ENCODE measurements at regions not wholly inside any gene's neighbourhood (a gene's known extent, or its start where the extent isn't known, plus 50 kb on each side); places are given as distances from the start of the nearest gene placed in this dataset.

- DNase-seq, result no peak
These were observed 247.5 kb downstream of the NSG2 start for GRCh38 chr5:174293006-174293405.

- DNase-seq, result no peak
These were observed 248.0 kb downstream of the NSG2 start for GRCh38 chr5:174293481-174293880.

GRCh38 chr5:174294891-174295620 is 249.6 kb downstream of the NSG2 start:
- no peak for DNase-seq

DNA sequence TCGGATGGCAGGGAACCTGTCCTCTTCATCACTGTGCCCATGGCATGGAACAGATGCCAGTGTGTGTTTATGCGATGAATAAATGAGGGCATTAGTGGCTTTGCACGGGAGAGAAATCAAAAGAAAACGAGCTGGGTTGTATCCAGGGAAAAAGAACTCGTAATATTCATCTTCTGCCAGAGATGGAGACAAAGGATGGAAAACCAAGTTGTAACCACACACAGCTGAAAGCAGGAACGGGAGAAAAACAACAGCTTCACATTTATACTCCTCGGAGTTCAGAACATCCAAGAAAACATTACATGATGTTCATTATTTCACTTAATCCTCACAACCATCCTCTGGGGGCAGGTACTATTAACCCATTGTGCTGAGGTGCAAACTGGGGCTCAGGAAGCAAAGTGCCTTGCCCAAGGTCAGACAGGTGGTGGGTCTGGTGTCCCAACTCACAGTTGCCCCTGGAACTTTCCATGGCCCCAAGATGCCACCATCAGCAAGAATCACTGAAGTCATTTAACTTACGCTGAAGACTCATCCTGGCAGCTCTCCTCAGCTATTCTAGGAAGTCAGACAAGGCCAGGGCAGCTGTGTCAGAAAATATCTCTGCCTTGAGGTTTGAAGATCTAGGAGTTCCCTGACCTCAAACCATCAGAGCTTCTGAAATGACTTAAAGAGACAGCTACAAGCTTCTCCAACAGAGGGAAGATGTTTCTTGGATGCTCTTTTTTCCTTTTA is 250.4 kb downstream of the NSG2 start:
- no peak for DNase-seq

DNA sequence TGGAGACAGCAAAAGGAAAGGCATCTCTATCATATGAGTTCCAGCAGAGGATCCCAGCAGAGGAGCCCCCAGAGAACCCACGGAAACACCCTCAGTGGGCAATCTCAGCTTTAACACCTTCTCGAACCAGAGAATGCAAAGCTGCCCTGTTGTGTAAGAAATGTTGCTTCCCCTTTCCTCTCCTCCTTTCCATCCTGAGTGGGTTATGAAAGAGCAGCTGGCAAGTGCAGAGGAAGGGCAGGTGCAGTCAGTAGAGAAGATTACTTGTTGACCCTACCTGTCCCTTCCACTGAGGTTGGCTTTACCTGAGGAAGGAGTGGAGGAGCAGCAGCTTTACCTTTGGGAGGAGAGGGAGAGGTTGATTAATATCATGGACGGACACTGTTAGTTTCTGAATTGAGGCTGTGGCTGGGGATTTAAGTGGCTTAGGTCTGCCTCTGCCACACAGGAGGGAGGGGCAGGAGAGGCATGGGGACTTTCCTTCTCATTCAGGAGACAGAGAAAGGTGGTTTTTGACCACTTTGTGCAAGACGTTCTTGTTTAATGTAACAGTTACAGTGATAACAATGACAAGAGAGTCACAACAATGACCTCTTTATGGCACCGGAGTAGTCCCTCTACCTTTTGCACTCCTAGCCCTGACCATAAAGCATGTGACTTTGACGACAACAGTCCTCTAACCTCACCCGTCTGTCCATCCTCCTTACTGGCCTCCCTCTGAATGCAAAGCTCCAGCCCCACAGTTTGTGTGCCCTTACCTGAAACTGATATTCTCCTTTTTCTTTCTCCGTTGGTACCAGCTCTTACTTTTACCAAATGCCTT is 254.8 kb downstream of the NSG2 start:
- no peak for DNase-seq

DNA sequence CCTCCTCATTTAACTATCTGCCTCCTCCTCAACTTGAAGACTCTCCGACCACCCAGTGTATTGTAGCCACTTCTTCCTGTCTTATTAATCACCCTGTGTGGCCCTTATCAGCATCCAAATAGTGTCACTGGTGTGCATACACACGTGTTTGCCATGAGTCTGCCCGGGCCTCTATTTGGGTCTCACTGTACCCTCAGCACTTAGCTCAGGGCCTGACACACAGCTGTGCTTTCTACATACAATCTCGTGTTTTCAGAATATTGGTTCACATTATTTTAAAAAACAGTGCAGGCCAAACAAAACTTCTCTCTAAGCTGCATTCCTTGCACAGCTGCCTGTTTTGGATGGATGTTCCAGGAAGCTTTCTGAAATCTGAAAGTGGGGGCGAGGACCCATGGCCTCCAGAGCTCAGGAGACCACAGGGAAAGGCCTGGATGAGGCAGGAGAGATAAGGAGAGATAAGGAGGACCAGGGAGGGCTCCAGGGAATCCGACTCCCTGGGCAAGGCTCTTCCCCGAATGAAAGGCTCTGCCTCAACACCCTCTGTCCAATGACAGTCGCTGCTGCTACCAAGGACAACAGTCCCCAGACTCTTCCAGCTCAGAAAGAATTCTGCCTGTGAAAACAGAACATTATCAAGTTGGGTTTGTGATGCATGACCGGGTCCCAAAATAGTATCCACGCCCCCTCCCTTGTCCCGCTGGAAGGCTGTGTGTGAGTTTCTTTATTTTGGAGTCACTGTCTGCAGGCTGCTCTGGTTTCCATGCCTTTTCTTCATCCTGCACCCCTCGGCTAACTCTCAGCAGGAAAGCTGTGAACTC is 255.6 kb downstream of the NSG2 start:
- DNase-seq, result no peak

DNA sequence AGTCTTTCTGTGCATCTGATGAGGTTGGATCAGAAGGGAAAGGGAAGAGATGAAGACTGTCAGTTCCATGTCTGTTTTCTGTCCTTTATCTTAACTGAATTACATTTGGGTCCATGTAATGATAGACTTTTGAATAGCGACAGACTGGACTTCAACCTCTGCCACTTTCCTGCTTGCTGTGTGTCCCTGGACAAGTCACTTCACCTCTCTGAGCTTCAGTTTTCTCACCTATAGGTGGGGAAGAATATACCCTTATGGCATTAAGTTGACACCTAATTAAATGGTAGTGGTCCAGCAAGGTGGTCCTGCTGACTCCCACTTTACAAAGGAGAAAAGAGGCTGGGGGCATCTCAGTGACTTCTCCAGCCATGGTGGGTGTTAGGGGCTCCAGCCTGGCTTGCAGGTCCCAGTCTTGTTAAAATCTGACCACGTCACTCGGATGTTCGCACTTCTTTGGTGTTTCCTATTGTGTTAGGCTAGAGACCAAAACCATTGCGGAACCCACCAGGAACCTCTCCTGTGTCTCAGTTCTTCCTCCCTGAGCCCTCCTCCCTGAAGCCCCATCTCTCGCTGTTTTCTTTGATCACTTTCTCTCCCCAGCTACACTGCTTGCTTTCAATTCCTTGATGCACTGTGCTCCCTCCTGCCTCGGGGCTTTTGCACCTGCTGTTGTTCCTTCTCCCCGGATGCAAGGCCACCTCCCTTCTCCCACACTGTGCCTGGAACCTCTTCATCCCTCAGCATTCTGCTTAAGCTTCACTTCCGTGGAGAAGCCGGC is 256.5 kb downstream of the NSG2 start:
- no peak for DNase-seq

DNA sequence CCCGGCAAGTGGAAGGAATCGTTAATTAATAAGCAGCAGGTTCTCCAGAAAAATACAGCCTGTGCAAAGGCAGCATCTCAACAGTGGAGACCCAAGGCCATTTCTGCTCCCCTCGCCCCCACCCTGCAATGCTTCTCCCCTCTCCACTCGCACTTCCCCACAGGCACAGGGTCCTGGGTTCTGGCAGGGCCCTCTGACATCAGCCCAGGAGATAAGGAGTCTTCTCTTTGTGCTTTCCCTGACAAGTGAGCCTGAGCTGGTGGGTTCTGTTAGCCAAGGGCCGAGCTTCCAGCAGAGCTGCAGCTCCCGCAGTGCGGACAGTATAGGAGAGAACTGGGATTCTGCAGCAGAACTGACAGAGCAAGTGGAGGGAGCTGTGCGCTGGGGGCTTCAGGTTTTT is 257.5 kb downstream of the NSG2 start:
- DNase-seq, result no peak

- DNase-seq, result no peak
These were observed 258.0 kb downstream of the NSG2 start for GRCh38 chr5:174303437-174304045.

GRCh38 chr5:174305241-174305681 is 259.8 kb downstream of the NSG2 start:
- no peak for DNase-seq

DNA sequence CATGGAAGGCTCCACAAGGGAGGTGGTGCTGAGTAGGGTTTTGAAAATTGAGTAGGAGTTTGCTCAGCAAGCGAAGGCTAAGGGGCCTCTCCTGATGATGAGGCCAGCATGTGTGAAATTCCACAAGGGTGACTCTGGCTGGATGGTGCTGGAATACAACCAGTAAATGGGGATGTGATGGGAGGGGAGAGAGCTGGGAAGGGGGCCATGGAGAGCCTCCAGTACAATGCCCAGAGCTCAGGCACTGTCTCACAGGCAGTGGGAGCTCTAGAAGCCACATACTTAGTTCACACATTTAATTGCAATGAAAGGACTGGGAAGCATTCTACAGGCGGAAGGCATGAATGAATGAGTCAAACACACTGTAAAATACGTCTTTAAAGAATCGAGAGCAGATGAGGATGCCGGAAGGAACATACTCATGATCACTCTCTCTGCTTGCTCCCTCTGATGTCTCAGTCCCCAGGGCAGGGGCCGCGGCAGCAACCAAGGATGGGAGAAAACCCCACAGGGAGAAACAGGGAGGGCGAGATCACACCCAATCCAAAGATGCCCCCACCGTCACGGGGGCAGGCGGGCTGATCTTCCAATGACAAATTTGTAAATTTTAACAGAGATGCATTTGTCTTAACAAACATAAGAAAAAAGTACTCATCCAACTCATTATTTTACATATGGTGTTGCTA is 261.0 kb downstream of the NSG2 start:
- DNase-seq, result no peak

DNA sequence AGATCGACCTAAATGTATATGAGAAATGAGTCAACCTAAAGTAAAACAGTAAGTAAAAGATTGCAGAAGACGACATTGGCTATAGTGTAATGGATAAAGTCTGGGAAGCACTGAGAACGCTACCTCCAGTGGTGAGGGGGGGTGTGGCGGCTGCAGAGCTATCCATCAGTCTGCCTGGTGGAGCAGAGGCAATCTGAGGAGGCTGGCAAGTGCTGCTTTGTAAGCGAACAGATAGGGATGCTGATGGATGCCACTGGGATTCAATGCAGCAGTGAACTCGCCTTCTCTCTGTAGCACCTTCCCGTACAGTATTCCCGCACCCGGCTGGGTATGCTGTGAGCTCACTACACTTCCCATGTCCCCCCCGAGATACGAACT is 261.5 kb downstream of the NSG2 start:
- DNase-seq, result no peak

- no peak for DNase-seq
These were observed 262.3 kb downstream of the NSG2 start for GRCh38 chr5:174307656-174308271.

DNA sequence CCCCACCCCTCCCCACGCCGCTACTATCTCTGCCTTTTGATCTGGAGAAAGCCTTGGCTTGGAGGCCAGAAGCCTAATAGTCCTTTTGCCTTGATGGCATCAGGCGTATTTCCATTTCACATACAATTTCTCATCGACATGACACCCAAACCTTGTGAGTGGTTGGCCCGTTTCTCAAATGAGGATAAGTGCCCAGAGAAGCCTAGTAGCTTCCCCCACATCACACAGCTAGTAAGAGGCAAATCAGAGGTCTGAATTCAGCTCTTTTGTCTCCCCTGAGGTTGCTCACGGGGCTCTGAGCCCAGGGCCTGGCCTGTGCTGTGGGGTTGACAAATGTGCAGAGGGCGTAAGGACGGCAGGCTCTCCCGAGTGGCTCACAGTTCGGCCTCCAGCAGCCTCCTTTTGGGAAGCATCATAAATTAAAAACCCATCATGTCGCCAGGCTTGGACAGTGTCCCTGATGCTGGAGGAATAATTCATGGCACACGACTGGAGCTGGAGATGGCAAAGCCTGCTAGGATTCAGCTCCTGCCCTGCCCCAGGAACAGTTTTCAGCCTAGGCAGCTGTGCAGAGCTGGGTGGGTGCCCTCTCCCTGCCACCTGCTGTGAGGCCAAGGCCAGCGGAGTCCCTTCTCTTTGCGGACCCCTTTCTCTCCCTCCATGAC is 263.8 kb downstream of the NSG2 start:
- DNase-seq, result no peak

DNA sequence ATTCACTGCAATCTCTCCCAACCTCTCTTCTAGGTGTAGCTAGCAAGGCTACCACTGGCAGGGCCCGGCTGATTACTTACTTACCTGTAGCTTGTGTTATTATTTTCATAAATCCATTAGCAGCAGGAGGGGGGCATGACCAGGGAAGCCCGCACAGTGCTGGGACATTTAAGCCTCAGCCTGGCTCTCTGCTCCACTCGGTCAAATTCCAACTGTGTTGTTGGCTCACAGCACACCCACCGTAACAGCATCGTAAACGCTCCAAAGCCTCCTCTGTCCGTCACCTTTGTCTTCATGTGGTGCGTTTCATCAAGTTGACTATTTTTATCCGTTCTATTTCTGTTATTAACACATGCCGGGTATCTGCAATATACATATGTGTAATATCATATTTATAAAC is 264.7 kb downstream of the NSG2 start:
- no peak for DNase-seq

GRCh38 chr5:174310706-174311105 is 265.2 kb downstream of the NSG2 start:
- DNase-seq, result no peak

GRCh38 chr5:174311121-174311520 is 265.6 kb downstream of the NSG2 start:
- DNase-seq, result no peak

- peak; percentile 49 for DNase-seq
These were observed 266.2 kb downstream of the NSG2 start for GRCh38 chr5:174311531-174312269.

DNA sequence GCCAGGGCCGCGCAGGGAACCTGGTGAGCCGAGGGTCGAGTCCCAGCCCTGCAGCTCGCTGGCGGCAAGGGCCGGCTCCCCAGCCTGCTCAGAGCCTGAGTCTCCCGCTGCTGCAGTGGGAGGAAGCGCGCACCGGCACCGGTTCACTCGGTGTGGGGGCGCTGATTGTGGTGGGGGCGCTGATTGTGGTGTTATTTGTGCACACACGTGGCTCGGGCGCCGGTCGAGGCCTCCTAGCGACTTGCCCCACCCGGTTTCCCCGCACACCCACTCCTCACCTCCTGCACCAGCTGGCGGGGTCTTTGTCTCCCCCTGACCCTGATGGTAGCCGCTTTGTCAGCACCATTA is 266.7 kb downstream of the NSG2 start:
- no peak for DNase-seq
